Psoas muscle (tissue), 7 donors: ENCODE measurements at regions not wholly inside any gene's neighbourhood (a gene's known extent, or its start where the extent isn't known, plus 50 kb on each side); places are given as distances from the start of the nearest gene placed in this dataset.

ENCODE experiments used
- ATAC-seq, 4 donors: fragments of 200-7000 bp; cut with Tn5 transposase; one replicate each; pipeline ENCODE4 v1.9.1; 2020; ENCODE audit warnings: moderate library complexity in 3 of 4, mild to moderate bottlenecking in 2 of 4
- DNase-seq, 2 donors: peaks; one replicate each; pipeline ENCODE4 v3.0.0-alpha.2; 2020
- H3K27ac ChIP-seq: fragments of 200-600 bp; one replicate; pipeline ENCODE4 v1.8.0; 2022
- H3K27me3 ChIP-seq, 3 donors: fragments of 200-600 bp in 1 of 3; one replicate each; pipeline versions ENCODE4 v1.6.1 to v1.8.0; 2013 to 2022; ENCODE audit warnings: low read length in 2 of 3, mild to moderate bottlenecking in 2 of 3, moderate library complexity in 1 of 3; ENCODE audit not compliant: insufficient read depth in 3 of 3
- H3K36me3 ChIP-seq, 2 donors: fragments of 200-600 bp in 1 of 2; one replicate each; pipeline versions ENCODE4 v1.6.1 to v1.8.0; 2013 to 2022; ENCODE audit warnings: low read depth in 1 of 2, mild to moderate bottlenecking in 1 of 2, moderate library complexity in 1 of 2; ENCODE audit not compliant: insufficient read depth in 1 of 2
- H3K4me1 ChIP-seq: fragments of 200-600 bp; one replicate; pipeline ENCODE4 v1.8.0; 2022
- H3K4me3 ChIP-seq: fragments of 200-600 bp; one replicate; pipeline ENCODE4 v1.8.0; 2022; ENCODE audit warnings: mild to moderate bottlenecking
- H3K9me3 ChIP-seq: fragments of 200-600 bp; one replicate; pipeline ENCODE4 v1.8.0; 2022
- CTCF ChIP-seq: fragments of 200-600 bp; IDR thresholded peaks from one replicate; pipeline ENCODE4 v1.8.0; 2022; ENCODE audit warnings: antibody characterized with exemption
- WGBS, 3 donors: extraction: QIAGEN DNeasy Blood & Tissue Kit; methylation state at CpG; one replicate each; pipeline versions ENCODE4 v1.1.6 to v1.1.7; 2013; 5-methylcytosine and 5-hydroxymethylcytosine counted together
- intact Hi-C, 2 donors: fragments of 100-400 bp; cut with DNase I; formaldehyde crosslinking; loops; one replicate each; pipeline versions ENCODE4 v1.11.0 to v1.14.2; 2022
- donor health status: healthy with polysubstance abuse.
- donor health status: DM: no; HTN: no; CAD: no; lungs with moderate emphysema.
- donor health status: Bipolar disorder and iron deficiency.
- donor health status: healthy.
- donor health status: DM: yes; HTN: yes; CAD: no.
- donor health status: DM: no; HTN: no; CAD: no.
- donor health status: DM: yes; HTN: yes; CAD: no.

- intact Hi-C loops, result no loop called here
- 44 to 78% (median 58%) methylated on average over 4 of the region's 4 CpGs for WGBS, 3 donors
- H3K4me3 ChIP-seq, result no peak overlapping the region
- H3K36me3 ChIP-seq, result no peaks in the 10 kb centered on the region
- ATAC-seq, result no peak
- no peak overlapping the region for H3K27ac ChIP-seq
- DNase-seq, result no peak
- peaks cover 0 to 15% (median 0%) of the 10 kb centered on the region in 3 donors for H3K27me3 ChIP-seq
- TF ChIP-seq CTCF, result no peak
- no peaks in the 10 kb centered on the region for H3K9me3 ChIP-seq
- no peaks in the 10 kb centered on the region for H3K4me1 ChIP-seq
Observed at GRCh38 chrX:46310815-46311497, 234.3 kb downstream of the ZNF674 start.

- Histone ChIP-seq H3K36me3 (no peaks in the 10 kb centered on the region), H3K4me1 (no peaks in the 10 kb centered on the region), H3K27ac (no peak overlapping the region), H3K9me3 (no peaks in the 10 kb centered on the region), H3K4me3 (no peak overlapping the region), H3K27me3 (peaks cover 0 to 12% (median 0%) of the 10 kb centered on the region in 3 donors)
- TF ChIP-seq CTCF, result no peak
- ATAC-seq (no peak), DNase-seq (no peak)
- 49 to 76% (median 63%) methylated on average over 3 of the region's 3 CpGs for WGBS, 3 donors
- intact Hi-C loops, result no loop called here
Observed at GRCh38 chrX:46308110-46308509, 237.1 kb downstream of the ZNF674 start.

GRCh38 chrX:46306103-46306502 lies 239.1 kb downstream of the ZNF674 start:
- DNase-seq, result no peak
- Histone ChIP-seq H3K9me3 (no peaks in the 10 kb centered on the region), H3K36me3 (no peaks in the 10 kb centered on the region), H3K4me1 (no peaks in the 10 kb centered on the region), H3K27ac (no peak overlapping the region), H3K27me3 (peaks cover 0 to 12% (median 0%) of the 10 kb centered on the region in 3 donors), H3K4me3 (no peak overlapping the region)
- ATAC-seq, result no peak
- intact Hi-C loops, result no loop called here
- no peak for TF ChIP-seq CTCF
- 70 to 91% (median 89%) methylated on average over 3 of the region's 3 CpGs for WGBS, 3 donors

GRCh38 chrX:46305431-46305830 lies 239.8 kb downstream of the ZNF674 start:
- ATAC-seq (no peak), DNase-seq (no peak)
- Histone ChIP-seq H3K36me3 (no peaks in the 10 kb centered on the region), H3K4me1 (no peaks in the 10 kb centered on the region), H3K27me3 (peaks cover 0 to 6% (median 0%) of the 10 kb centered on the region in 3 donors), H3K4me3 (no peak overlapping the region), H3K27ac (no peak overlapping the region), H3K9me3 (no peaks in the 10 kb centered on the region)
- intact Hi-C loops, result no loop called here
- no peak for TF ChIP-seq CTCF
- WGBS, 3 donors, result 74 to 83% (median 81%) methylated on average over 2 of the region's 2 CpGs

- Histone ChIP-seq H3K27me3 (peaks cover 0 to 15% (median 0%) of the 10 kb centered on the region in 3 donors), H3K36me3 (no peaks in the 10 kb centered on the region), H3K4me3 (no peak overlapping the region), H3K9me3 (no peaks in the 10 kb centered on the region), H3K4me1 (no peaks in the 10 kb centered on the region), H3K27ac (no peak overlapping the region)
- WGBS, 3 donors, result 70 to 98% (median 98%) methylated on average over 2 of the region's 2 CpGs
- no peak for TF ChIP-seq CTCF
- ATAC-seq (no peak), DNase-seq (no peak)
- intact Hi-C loops, result no loop called here
Observed at GRCh38 chrX:46301903-46302302, 243.3 kb downstream of the ZNF674 start.
